Renal cortex interstitium (tissue), 11 donors: ENCODE measurements at regions not wholly inside any gene's neighbourhood (a gene's known extent, or its start where the extent isn't known, plus 50 kb on each side); places are given as distances from the start of the nearest gene placed in this dataset.

Experiments used
- DNase-seq, 11 donors: peaks; one replicate each; pipeline ENCODE4 v3.0.0-alpha.2; 2013; ENCODE audit warnings: low read depth in 9 of 11, low spot score in 4 of 11; ENCODE audit errors: extremely low read depth in 1 of 11

GRCh38 chr17:72488555-72489271 is 367.9 kb downstream of the SOX9 start:
- no peak for DNase-seq

- DNase-seq = no peak
Measured at GRCh38 chr17:72489272-72489641, 368.4 kb downstream of the SOX9 start.

GRCh38 chr17:72491102-72491501 is 370.3 kb downstream of the SOX9 start:
- DNase-seq = no peak

GRCh38 chr17:72492494-72492893 is 371.7 kb downstream of the SOX9 start:
- no peak for DNase-seq

GRCh38 chr17:72492941-72493340 is 372.1 kb downstream of the SOX9 start:
- no peak for DNase-seq

- no peak for DNase-seq
Measured at GRCh38 chr17:72494566-72494965, 373.7 kb downstream of the SOX9 start.

GRCh38 chr17:72496461-72496860 is 375.6 kb downstream of the SOX9 start:
- no peak for DNase-seq

GRCh38 chr17:72497915-72498314 is 377.1 kb downstream of the SOX9 start:
- no peak for DNase-seq

GRCh38 chr17:72498364-72499210 is 377.8 kb downstream of the SOX9 start:
- no peak for DNase-seq

- DNase-seq = no peak
Measured at GRCh38 chr17:72501404-72502370, 380.9 kb downstream of the SOX9 start.

- DNase-seq = no peak
Measured at GRCh38 chr17:72502371-72503341, 381.8 kb downstream of the SOX9 start.

GRCh38 chr17:72503556-72503955 is 382.7 kb downstream of the SOX9 start:
- no peak for DNase-seq

- DNase-seq = no peak
Measured at GRCh38 chr17:72504783-72505182, 384.0 kb downstream of the SOX9 start.

GRCh38 chr17:72506773-72507172 is 386.0 kb downstream of the SOX9 start:
- DNase-seq = no peak

- no peak for DNase-seq
Measured at GRCh38 chr17:72507370-72507769, 386.6 kb downstream of the SOX9 start.

GRCh38 chr17:72510351-72511016 is 389.7 kb downstream of the SOX9 start:
- no peak for DNase-seq

- DNase-seq = no peak
Measured at GRCh38 chr17:72511242-72511641, 390.4 kb downstream of the SOX9 start.

GRCh38 chr17:72511874-72512273 is 391.1 kb downstream of the SOX9 start:
- no peak for DNase-seq
